ENCODE measurements at regions not wholly inside any gene's neighbourhood (a gene's known extent, or its start where the extent isn't known, plus 50 kb on each side); places are given as distances from the start of the nearest gene placed in this dataset.
A peak's percentile ranks its signal among the peaks of the same experiment; 100 is the strongest.

GRCh38 chr5:18778225-18778624 is 1144.0 kb downstream of the TAF11L14 start:
- Histone ChIP-seq H3K36me3 (ENCODE audit: low read depth) (no peaks in the 10 kb centered on the region), H3K4me1 (ENCODE audit: low read depth) (no peaks in the 10 kb centered on the region), H3K9me3 (no peaks in the 10 kb centered on the region), H3K4me3 (no peak overlapping the region)
- intact Hi-C loops (cut with DNase I, micrococcal nuclease): no loop called here
- TF ChIP-seq, protein P1, sequence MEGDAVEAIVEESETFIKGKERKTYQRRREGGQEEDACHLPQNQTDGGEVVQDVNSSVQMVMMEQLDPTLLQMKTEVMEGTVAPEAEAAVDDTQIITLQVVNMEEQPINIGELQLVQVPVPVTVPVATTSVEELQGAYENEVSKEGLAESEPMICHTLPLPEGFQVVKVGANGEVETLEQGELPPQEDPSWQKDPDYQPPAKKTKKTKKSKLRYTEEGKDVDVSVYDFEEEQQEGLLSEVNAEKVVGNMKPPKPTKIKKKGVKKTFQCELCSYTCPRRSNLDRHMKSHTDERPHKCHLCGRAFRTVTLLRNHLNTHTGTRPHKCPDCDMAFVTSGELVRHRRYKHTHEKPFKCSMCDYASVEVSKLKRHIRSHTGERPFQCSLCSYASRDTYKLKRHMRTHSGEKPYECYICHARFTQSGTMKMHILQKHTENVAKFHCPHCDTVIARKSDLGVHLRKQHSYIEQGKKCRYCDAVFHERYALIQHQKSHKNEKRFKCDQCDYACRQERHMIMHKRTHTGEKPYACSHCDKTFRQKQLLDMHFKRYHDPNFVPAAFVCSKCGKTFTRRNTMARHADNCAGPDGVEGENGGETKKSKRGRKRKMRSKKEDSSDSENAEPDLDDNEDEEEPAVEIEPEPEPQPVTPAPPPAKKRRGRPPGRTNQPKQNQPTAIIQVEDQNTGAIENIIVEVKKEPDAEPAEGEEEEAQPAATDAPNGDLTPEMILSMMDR (IDR thresholded peaks at IDR 0.05): no peak
- no peak for ATAC-seq
- DNase-seq: no peak

GRCh38 chr5:18789218-18789998 is 1155.1 kb downstream of the TAF11L14 start:
- H3K4me1 ChIP-seq (ENCODE audit: low read depth): no peaks in the 10 kb centered on the region
- TF ChIP-seq, protein P1 (IDR thresholded peaks at IDR 0.05): no peak
- no peaks in the 10 kb centered on the region for H3K36me3 ChIP-seq (ENCODE audit: low read depth)
- DNase-seq (no peak), ATAC-seq (no peak)
- no peak overlapping the region for H3K4me3 ChIP-seq
- intact Hi-C loops (cut with DNase I, micrococcal nuclease): no loop called here
- H3K9me3 ChIP-seq: no peaks in the 10 kb centered on the region

GRCh38 chr5:18792145-18792544 is 1157.9 kb downstream of the TAF11L14 start:
- Histone ChIP-seq H3K4me3 (no peak overlapping the region), H3K9me3 (no peaks in the 10 kb centered on the region), H3K4me1 (ENCODE audit: low read depth) (no peaks in the 10 kb centered on the region), H3K36me3 (ENCODE audit: low read depth) (no peaks in the 10 kb centered on the region)
- intact Hi-C loops (cut with DNase I, micrococcal nuclease): no loop called here
- DNase-seq (peak in 1 of 3 donors; percentile 25), ATAC-seq (peak; percentile 60)
- TF ChIP-seq, protein P1 (IDR thresholded peaks at IDR 0.05): no peak

- H3K4me3 ChIP-seq: no peak overlapping the region
- no peaks in the 10 kb centered on the region for H3K4me1 ChIP-seq (ENCODE audit: low read depth)
- no peaks in the 10 kb centered on the region for H3K36me3 ChIP-seq (ENCODE audit: low read depth)
- ATAC-seq (no peak), DNase-seq (no peak)
- TF ChIP-seq, protein P1 (IDR thresholded peaks at IDR 0.05): no peak
- H3K9me3 ChIP-seq: no peaks in the 10 kb centered on the region
- intact Hi-C loops (cut with DNase I, micrococcal nuclease): no loop called here
These were observed 1163.0 kb downstream of the TAF11L14 start for GRCh38 chr5:18797222-18797621.

- intact Hi-C loops (cut with DNase I, micrococcal nuclease): no loop called here
- TF ChIP-seq, protein P1 (IDR thresholded peaks at IDR 0.05): no peak
- H3K4me1 ChIP-seq (ENCODE audit: low read depth): no peaks in the 10 kb centered on the region
- no peak for ATAC-seq
- H3K4me3 ChIP-seq: no peak overlapping the region
- H3K9me3 ChIP-seq: no peaks in the 10 kb centered on the region
- no peaks in the 10 kb centered on the region for H3K36me3 ChIP-seq (ENCODE audit: low read depth)
- DNase-seq: no peak
These were observed 1163.8 kb downstream of the TAF11L14 start for GRCh38 chr5:18798058-18798457.
